Spleen (tissue), 7 donors: ENCODE measurements at regions not wholly inside any gene's neighbourhood (a gene's known extent, or its start where the extent isn't known, plus 50 kb on each side); places are given as distances from the start of the nearest gene placed in this dataset.
"Not testable (repeated sequence)": the region's sequence is repeated elsewhere in the genome, so short reads cannot be mapped to it uniquely, and the experiment has no call there.

ENCODE experiments used
- CTCF ChIP-seq, 11 experiments: fragments of 200-600 bp in 7 of 11; fragments of 450-650 bp in 4 of 11; sonication (generic) in 4 of 11; IDR thresholded peaks in 8 of 11; conservative IDR thresholded peaks in 3 of 11; 1 replicate in 7 of 11; 2 replicates in 4 of 11; pipeline versions ENCODE4 v1.4.0 to v1.8.0; 2016 to 2021; ENCODE audit warnings: antibody characterized with exemption in 11 of 11, inconsistent platforms in 4 of 11, mild to moderate bottlenecking in 1 of 11
- POLR2AphosphoS5 ChIP-seq, 3 donors: sonication (generic); formaldehyde crosslinking; IDR thresholded peaks; one replicate each; pipeline ENCODE4 v1.5.1; 2017; ENCODE audit warnings: antibody characterized with exemption in 3 of 3
- donor health status: DM: no; HTN: no; CAD: no; lungs with moderate emphysema.
- donor health status: DM: no; HTN: no; CAD: no.
- donor health status: DM: no; HTN: no; CAD: no.

GRCh38 chr17:26883878-26884740, 409.8 kb upstream of the WSB1 start:
- TF ChIP-seq POLR2AphosphoS5 (IDR thresholded peaks at IDR 0.05); CTCF (IDR thresholded peaks at IDR 0.05 in 8 of 11, conservative IDR thresholded peaks at IDR 0.05 in 3 of 11): not testable (repeated sequence)
